ENCODE measurements at regions not wholly inside any gene's neighbourhood (a gene's known extent, or its start where the extent isn't known, plus 50 kb on each side); places are given as distances from the start of the nearest gene placed in this dataset.

GRCh38 chr4:13296986-13297385 is 187.2 kb downstream of the RAB28 start:
- TF ChIP-seq ZFX (IDR thresholded peaks at IDR 0.05) (no peak), FOSL1 (IDR thresholded peaks at IDR 0.05; ENCODE audit: low read depth) (no peak), SIN3A (IDR thresholded peaks at IDR 0.05; ENCODE audit: low read depth) (no peak), MAX (IDR thresholded peaks at IDR 0.05) (no peak), RAD21 (IDR thresholded peaks at IDR 0.05; ENCODE audit: low read depth) (no peak), REST (IDR thresholded peaks at IDR 0.05; ENCODE audit: low read depth) (no peak), SP1 (IDR thresholded peaks at IDR 0.05; ENCODE audit: low read depth) (no peak), CTCF (IDR thresholded peaks at IDR 0.05 in 2 of 3, conservative IDR thresholded peaks at IDR 0.05 in 1 of 3; ENCODE audit: borderline replicate concordance in 1 of 3, insufficient read depth in 1 of 3, low read depth in 2 of 3, low read length in 2 of 3) (no peak), TCF7L2 (IDR thresholded peaks at IDR 0.05; ENCODE audit: borderline replicate concordance, extremely low read depth, insufficient read depth, insufficient read length) (no peak), ATF3 (IDR thresholded peaks at IDR 0.05) (no peak), POLR2A (IDR thresholded peaks at IDR 0.05; ENCODE audit: borderline replicate concordance, extremely low read depth, insufficient read depth, insufficient read length) (no peak), ZBTB33 (IDR thresholded peaks at IDR 0.05; ENCODE audit: extremely low read depth, insufficient replicate concordance, low read length) (no peak), EZH2 (IDR thresholded peaks at IDR 0.05) (no peak), EZH2phosphoT487 (IDR thresholded peaks at IDR 0.05; ENCODE audit: borderline replicate concordance) (no peak), CBX3 (IDR thresholded peaks at IDR 0.05; ENCODE audit: low read depth) (no peak), CEBPB (IDR thresholded peaks at IDR 0.05; ENCODE audit: low read depth) (no peak), YY1 (IDR thresholded peaks at IDR 0.05; ENCODE audit: extremely low read depth, insufficient replicate concordance, low read depth, low read length) (no peak), ZNF274 (IDR thresholded peaks at IDR 0.05; ENCODE audit: low read depth, low read length) (no peak), JUND (IDR thresholded peaks at IDR 0.05) (no peak), POLR2AphosphoS5 (IDR thresholded peaks at IDR 0.05; ENCODE audit: low read depth, low read length) (no peak)
- Histone ChIP-seq H3K9ac (ENCODE audit: low read length) (no peak overlapping the region), H4K20me1 (ENCODE audit: insufficient read depth) (no peaks in the 10 kb centered on the region), H3K27ac (ENCODE audit: low read depth, low read length) (no peak overlapping the region), H3K9me3 (ENCODE audit: control insufficient read depth in 1 of 2, insufficient read depth in 1 of 2, low read depth in 1 of 2, low read length in 2 of 2) (no peaks in the 10 kb centered on the region; a peak in 1 of 4 replicates), H3K27me3 (ENCODE audit: insufficient read depth, low read length) (no peaks in the 10 kb centered on the region), H3K4me1 (ENCODE audit: control insufficient read depth in 1 of 2, insufficient read depth in 2 of 2, low read length in 2 of 2) (no peaks in the 10 kb centered on the region), H3K4me3 (replicated peaks in 1 of 2; ENCODE audit: low read depth in 1 of 2, low read length in 2 of 2) (no peak overlapping the region), H3K79me2 (ENCODE audit: insufficient read depth, low read length) (no peaks in the 10 kb centered on the region), H3K36me3 (ENCODE audit: control insufficient read depth in 1 of 2, insufficient read depth in 2 of 2, low read length in 2 of 2) (no peaks in the 10 kb centered on the region), H3K9me2 (ENCODE audit: insufficient read depth) (no peaks in the 10 kb centered on the region), H3K4me2 (ENCODE audit: low read length) (no peak overlapping the region), H2AFZ (ENCODE audit: low read depth, low read length, poor library complexity, severe bottlenecking) (no peak overlapping the region)
- ATAC-seq (no peak), DNase-seq (ENCODE audit: low read depth, low spot score) (no peak)
- BruUV-seq (replicated peaks) = no TSS peak
- ChIA-PET CTCF (no interaction called here), RAD21 (ENCODE audit: low non-redundant PET in 1 of 2, low total read pairs in 2 of 2, uncharacterized antibody in 2 of 2, unreplicated experiment in 2 of 2) (no interaction called here), POLR2A (no interaction called here)
- intact Hi-C loops (cut with micrococcal nuclease) = no loop called here
